DND-41 (cell line): ENCODE measurements at regions not wholly inside any gene's neighbourhood (a gene's known extent, or its start where the extent isn't known, plus 50 kb on each side); places are given as distances from the start of the nearest gene placed in this dataset.

Experiments
- CTCF ChIP-seq: IDR thresholded peaks from 2 replicates; pipeline ENCODE4 v1.5.1; 2012; ENCODE audit warnings: borderline replicate concordance, low read length, moderate library complexity, mild to moderate bottlenecking; ENCODE audit not compliant: poor library complexity, severe bottlenecking; ENCODE audit errors: extremely low read depth
- EZH2 ChIP-seq: IDR thresholded peaks from 3 replicates; pipeline ENCODE4 v1.6.1; 2012; ENCODE audit warnings: borderline replicate concordance, low read depth, mild to moderate bottlenecking, moderate library complexity, low read length, inconsistent platforms; ENCODE audit not compliant: severe bottlenecking

GRCh38 chr22:48682504-48682903, 1145.2 kb downstream of the BRD1 start:
- TF ChIP-seq CTCF, result no peak
- TF ChIP-seq EZH2, result no peak
